HCT116 (cell line): ENCODE measurements at regions not wholly inside any gene's neighbourhood (a gene's known extent, or its start where the extent isn't known, plus 50 kb on each side); places are given as distances from the start of the nearest gene placed in this dataset.
A peak's percentile ranks its signal among the peaks of the same experiment; 100 is the strongest.

Source experiments
- CEBPB ChIP-seq: IDR thresholded peaks from 2 replicates; pipeline ENCODE4 v1.6.1; 2012; ENCODE audit warnings: low read depth
- CTCF ChIP-seq, 3 experiments: fragments of 200-600 bp in 1 of 3; sonication (generic) in 1 of 3; IDR thresholded peaks in 2 of 3; conservative IDR thresholded peaks in 1 of 3; 2 replicates each; pipeline ENCODE4 v1.5.1; 2012 to 2017; ENCODE audit warnings: low read depth in 2 of 3, low read length in 2 of 3, antibody characterized with exemption in 1 of 3, borderline replicate concordance in 1 of 3, control low read depth in 1 of 3, mild to moderate bottlenecking in 1 of 3, mixed read lengths in 1 of 3, mixed run types in 1 of 3, moderate library complexity in 1 of 3; ENCODE audit not compliant: insufficient read depth in 1 of 3
- ELF1 ChIP-seq: IDR thresholded peaks from 2 replicates; pipeline ENCODE4 v1.6.1; 2012; ENCODE audit warnings: low read depth, borderline replicate concordance
- FOSL1 ChIP-seq: IDR thresholded peaks from 2 replicates; pipeline ENCODE4 v1.6.1; 2012; ENCODE audit warnings: low read depth
- SIN3A ChIP-seq: IDR thresholded peaks from 2 replicates; pipeline ENCODE4 v1.6.1; 2012; ENCODE audit warnings: low read depth
- TCF7L2 ChIP-seq: IDR thresholded peaks from 2 replicates; pipeline ENCODE4 v1.7.0; 2011; ENCODE audit warnings: borderline replicate concordance, inconsistent platforms; ENCODE audit not compliant: insufficient read depth, insufficient read length; ENCODE audit errors: extremely low read depth
- ZNF274 ChIP-seq: fragments of 200-500 bp; sonication (Bioruptor generic); IDR thresholded peaks from 2 replicates; pipeline ENCODE4 v1.6.1; 2014; ENCODE audit warnings: mild to moderate bottlenecking, low read depth, low read length, inconsistent platforms
- TF ChIP-seq, protein P1 (sequence below): IDR thresholded peaks from 2 replicates; pipeline ENCODE4 v1.6.1; 2012; ENCODE audit warnings: low read depth

GRCh38 chr4:186932631-186933187 is 209.1 kb upstream of the FAT1 start (continued):
- TF ChIP-seq CTCF (IDR thresholded peaks at IDR 0.05 in 2 of 3, conservative IDR thresholded peaks at IDR 0.05 in 1 of 3; ENCODE audit: borderline replicate concordance in 1 of 3, insufficient read depth in 1 of 3, low read depth in 2 of 3, low read length in 2 of 3) (no peak), ZNF274 (no peak), FOSL1 (no peak), SIN3A (no peak), CEBPB (no peak), TCF7L2 (peak; percentile 94), ELF1 (no peak)
- TF ChIP-seq, protein P1, sequence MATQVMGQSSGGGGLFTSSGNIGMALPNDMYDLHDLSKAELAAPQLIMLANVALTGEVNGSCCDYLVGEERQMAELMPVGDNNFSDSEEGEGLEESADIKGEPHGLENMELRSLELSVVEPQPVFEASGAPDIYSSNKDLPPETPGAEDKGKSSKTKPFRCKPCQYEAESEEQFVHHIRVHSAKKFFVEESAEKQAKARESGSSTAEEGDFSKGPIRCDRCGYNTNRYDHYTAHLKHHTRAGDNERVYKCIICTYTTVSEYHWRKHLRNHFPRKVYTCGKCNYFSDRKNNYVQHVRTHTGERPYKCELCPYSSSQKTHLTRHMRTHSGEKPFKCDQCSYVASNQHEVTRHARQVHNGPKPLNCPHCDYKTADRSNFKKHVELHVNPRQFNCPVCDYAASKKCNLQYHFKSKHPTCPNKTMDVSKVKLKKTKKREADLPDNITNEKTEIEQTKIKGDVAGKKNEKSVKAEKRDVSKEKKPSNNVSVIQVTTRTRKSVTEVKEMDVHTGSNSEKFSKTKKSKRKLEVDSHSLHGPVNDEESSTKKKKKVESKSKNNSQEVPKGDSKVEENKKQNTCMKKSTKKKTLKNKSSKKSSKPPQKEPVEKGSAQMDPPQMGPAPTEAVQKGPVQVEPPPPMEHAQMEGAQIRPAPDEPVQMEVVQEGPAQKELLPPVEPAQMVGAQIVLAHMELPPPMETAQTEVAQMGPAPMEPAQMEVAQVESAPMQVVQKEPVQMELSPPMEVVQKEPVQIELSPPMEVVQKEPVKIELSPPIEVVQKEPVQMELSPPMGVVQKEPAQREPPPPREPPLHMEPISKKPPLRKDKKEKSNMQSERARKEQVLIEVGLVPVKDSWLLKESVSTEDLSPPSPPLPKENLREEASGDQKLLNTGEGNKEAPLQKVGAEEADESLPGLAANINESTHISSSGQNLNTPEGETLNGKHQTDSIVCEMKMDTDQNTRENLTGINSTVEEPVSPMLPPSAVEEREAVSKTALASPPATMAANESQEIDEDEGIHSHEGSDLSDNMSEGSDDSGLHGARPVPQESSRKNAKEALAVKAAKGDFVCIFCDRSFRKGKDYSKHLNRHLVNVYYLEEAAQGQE = no peak
